Vagina (tissue), 2 donors: ENCODE measurements at regions not wholly inside any gene's neighbourhood (a gene's known extent, or its start where the extent isn't known, plus 50 kb on each side); places are given as distances from the start of the nearest gene placed in this dataset.

Experiments
- POLR2A ChIP-seq, 2 donors: fragments of 450-650 bp; IDR thresholded peaks; one replicate each; pipeline ENCODE4 v1.6.1; 2017; ENCODE audit warnings: antibody characterized with exemption in 2 of 2, mild to moderate bottlenecking in 2 of 2, moderate library complexity in 2 of 2
- POLR2AphosphoS5 ChIP-seq, 2 donors: sonication (generic); formaldehyde crosslinking; IDR thresholded peaks; one replicate each; pipeline ENCODE4 v1.9.0; 2017; ENCODE audit warnings: antibody characterized with exemption in 2 of 2, mild to moderate bottlenecking in 2 of 2, low read depth in 1 of 2; ENCODE audit not compliant: insufficient read depth in 1 of 2
- TF ChIP-seq, protein P1 (sequence below), 3 experiments: fragments of 450-650 bp in 2 of 3; fragments of 200-600 bp in 1 of 3; sonication (generic) in 1 of 3; IDR thresholded peaks; one replicate each; pipeline ENCODE4 v1.5.1; 2017 to 2019; ENCODE audit warnings: antibody characterized with exemption in 3 of 3, mild to moderate bottlenecking in 2 of 3, moderate library complexity in 2 of 3

- TF ChIP-seq, protein P1, sequence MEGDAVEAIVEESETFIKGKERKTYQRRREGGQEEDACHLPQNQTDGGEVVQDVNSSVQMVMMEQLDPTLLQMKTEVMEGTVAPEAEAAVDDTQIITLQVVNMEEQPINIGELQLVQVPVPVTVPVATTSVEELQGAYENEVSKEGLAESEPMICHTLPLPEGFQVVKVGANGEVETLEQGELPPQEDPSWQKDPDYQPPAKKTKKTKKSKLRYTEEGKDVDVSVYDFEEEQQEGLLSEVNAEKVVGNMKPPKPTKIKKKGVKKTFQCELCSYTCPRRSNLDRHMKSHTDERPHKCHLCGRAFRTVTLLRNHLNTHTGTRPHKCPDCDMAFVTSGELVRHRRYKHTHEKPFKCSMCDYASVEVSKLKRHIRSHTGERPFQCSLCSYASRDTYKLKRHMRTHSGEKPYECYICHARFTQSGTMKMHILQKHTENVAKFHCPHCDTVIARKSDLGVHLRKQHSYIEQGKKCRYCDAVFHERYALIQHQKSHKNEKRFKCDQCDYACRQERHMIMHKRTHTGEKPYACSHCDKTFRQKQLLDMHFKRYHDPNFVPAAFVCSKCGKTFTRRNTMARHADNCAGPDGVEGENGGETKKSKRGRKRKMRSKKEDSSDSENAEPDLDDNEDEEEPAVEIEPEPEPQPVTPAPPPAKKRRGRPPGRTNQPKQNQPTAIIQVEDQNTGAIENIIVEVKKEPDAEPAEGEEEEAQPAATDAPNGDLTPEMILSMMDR (IDR thresholded peaks at IDR 0.05), result no peak
- no peak for TF ChIP-seq POLR2A (IDR thresholded peaks at IDR 0.05)
- no peak for TF ChIP-seq POLR2AphosphoS5 (IDR thresholded peaks at IDR 0.05; ENCODE audit: insufficient read depth in 1 of 2, low read depth in 1 of 2)
Observed at GRCh38 chr1:5720484-5720883, 271.7 kb downstream of the NPHP4 start.
